Prostate gland (tissue), 2 donors: ENCODE measurements at regions not wholly inside any gene's neighbourhood (a gene's known extent, or its start where the extent isn't known, plus 50 kb on each side); places are given as distances from the start of the nearest gene placed in this dataset.

ENCODE experiments used
- CTCF ChIP-seq, 4 experiments: fragments of 200-600 bp in 2 of 4; fragments of 450-650 bp in 2 of 4; sonication (generic) in 2 of 4; IDR thresholded peaks; 1 replicate in 3 of 4; 2 replicates in 1 of 4; pipeline ENCODE4 v1.5.1; 2016 to 2019; ENCODE audit warnings: antibody characterized with exemption in 4 of 4, mild to moderate bottlenecking in 2 of 4, moderate library complexity in 2 of 4
- POLR2A ChIP-seq: fragments of 450-650 bp; IDR thresholded peaks from one replicate; pipeline ENCODE4 v1.6.1; 2016; ENCODE audit warnings: antibody characterized with exemption, mild to moderate bottlenecking
- POLR2AphosphoS5 ChIP-seq: sonication (generic); formaldehyde crosslinking; IDR thresholded peaks from one replicate; pipeline ENCODE4 v1.6.1; 2017; ENCODE audit warnings: antibody characterized with exemption

- TF ChIP-seq CTCF (IDR thresholded peaks at IDR 0.05), result no peak
- TF ChIP-seq POLR2A, result no peak
- TF ChIP-seq POLR2AphosphoS5, result no peak
Observed at GRCh38 chr7:25947669-25948516, 204.1 kb upstream of the NFE2L3 start.
